Retina (tissue), 1 donor: ENCODE measurements at regions not wholly inside any gene's neighbourhood (a gene's known extent, or its start where the extent isn't known, plus 50 kb on each side); places are given as distances from the start of the nearest gene placed in this dataset.
"Not testable (repeated sequence)": the region's sequence is repeated elsewhere in the genome, so short reads cannot be mapped to it uniquely, and the experiment has no call there.

Source experiments
- DNase-seq: peaks from one replicate; pipeline ENCODE4 v3.0.0-alpha.2; 2016

DNA sequence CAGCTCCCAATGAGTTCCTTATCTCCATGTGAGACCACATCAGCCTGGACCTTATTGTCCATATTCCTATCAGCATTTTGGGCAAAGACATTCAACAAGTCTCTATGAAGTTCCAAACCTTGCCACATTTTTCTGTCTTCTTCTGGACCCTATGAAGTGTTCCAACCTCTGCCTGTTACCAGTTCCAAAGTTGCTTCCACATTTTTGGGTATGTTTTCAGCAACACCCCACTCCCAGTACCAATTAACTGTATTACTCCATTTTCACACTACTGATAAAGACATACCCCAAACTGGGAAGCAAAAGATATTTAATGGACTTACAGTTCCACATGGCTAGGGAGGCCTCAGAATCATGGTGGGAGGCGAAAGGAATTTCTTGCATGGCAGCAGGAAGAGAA, 548.5 kb downstream of the CHSY3 start:
- no peak for DNase-seq

DNA sequence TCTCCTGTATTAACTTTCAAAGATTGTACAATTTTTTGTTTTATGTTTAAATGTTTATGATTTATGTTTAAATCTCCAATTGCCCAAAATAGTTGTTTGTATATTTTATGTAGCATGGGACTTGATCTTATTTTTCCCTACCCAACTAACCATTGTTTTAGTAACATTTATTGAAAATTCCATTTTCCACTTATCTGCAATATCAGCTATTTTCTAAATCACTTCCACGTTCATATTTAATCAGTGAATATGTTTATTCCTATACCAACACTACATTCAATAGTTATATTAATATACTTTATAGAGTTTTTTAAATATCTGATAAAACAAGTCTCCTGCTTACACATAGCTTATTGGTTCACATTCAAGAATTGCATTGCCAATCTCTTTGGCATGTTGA, 532.2 kb downstream of the CHSY3 start:
- no peak for DNase-seq

DNA sequence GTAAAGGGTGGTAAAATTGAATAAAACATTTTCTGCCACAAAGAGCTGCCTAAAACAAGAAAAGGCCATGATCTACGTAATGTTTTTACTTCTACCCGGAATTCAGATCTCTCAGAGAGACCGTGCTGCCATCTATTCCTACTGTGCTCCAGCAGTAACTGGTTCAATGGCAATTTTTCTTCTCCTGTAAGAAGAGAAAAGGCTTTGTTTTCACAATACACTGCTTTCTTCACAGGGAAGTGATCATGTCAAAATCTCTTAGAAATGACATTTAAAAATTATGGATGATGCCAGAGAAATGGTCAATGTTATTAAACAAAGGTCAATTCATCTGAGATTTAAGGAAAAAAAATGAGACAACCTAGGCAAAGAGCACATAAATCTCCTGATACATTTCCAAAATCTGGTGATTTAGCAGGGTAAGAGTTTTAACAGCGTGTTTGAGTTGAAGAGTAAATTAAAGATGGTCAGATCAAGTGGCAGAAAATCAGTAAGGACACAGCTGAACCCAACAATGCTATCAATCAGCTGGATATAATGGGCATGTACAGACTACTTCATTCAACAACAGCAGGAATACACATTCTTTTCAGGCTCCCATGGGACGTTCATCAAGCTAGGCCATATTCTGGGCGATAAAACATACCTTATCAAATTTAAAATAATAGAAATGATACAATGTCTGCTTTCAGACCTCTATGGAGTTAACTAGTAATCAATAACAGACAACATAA, 523.1 kb downstream of the CHSY3 start:
- DNase-seq: peak; percentile 18

- no peak for DNase-seq
Observed at GRCh38 chr5:130425424-130425823, 521.2 kb downstream of the CHSY3 start.

- peak; percentile 38 for DNase-seq
Observed at GRCh38 chr5:130424341-130424740, 520.1 kb downstream of the CHSY3 start.

DNA sequence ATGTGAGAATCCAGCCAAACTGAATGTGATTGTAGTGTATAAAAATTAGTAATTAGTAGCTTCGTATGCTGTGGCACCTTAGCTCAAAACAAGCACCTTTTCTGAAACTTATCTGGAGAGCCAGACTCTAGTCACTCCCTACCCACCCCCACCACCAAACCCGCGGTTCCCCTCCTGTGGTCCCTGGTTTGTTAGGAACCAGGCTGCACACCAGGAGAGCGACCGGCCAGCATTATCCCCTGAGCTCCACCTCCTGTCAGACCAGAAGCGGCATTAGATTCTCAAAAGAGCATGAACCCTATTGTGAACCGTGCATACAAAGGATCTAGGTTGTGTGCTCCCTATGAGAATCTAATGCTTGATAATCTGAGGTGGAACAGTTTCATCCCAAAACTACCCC, 498.6 kb downstream of the CHSY3 start:
- no peak for DNase-seq

DNA sequence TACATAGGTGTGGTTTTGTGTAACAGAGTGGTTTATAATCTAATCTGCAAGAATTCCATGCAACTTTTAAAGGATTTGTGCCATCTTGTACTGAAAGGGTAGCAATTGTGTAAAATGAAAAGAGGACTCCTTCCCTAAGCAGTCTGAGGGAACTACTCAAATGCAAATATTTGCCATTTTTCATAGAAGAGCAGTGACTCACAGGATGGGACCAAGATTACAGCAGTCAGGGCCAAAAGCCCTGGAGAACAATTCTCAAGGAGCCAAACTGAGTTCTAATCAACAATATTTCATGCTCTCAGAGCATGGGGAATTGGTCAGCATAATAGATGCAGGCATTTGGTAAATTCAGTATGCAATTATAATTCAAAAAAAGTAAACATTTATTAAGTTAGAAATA, 495.8 kb downstream of the CHSY3 start:
- DNase-seq: no peak

DNA sequence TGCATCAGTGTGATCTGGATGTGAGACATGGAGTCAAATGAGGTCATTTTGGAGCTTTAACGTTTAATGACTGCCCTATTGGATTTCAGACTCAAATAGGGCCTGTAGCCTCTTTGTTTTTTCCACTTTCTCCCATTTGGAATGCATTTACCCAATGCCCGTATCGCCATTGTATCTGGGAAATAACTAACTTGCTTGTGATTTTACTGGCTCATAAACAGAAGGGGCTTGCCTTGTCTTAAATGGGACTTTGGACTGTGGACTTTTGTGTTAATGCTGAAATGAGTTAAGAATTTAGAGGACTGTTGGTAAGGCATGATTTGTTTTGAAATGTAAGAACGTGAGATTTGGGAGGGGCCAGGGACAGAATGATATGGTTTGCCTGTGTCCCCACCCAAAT, 494.6 kb downstream of the CHSY3 start:
- DNase-seq: no peak

- not testable (repeated sequence) for DNase-seq
Observed at GRCh38 chr5:130397727-130398126, 493.5 kb downstream of the CHSY3 start.

- DNase-seq: no peak
Observed at GRCh38 chr5:130397132-130397531, 492.9 kb downstream of the CHSY3 start.

DNA sequence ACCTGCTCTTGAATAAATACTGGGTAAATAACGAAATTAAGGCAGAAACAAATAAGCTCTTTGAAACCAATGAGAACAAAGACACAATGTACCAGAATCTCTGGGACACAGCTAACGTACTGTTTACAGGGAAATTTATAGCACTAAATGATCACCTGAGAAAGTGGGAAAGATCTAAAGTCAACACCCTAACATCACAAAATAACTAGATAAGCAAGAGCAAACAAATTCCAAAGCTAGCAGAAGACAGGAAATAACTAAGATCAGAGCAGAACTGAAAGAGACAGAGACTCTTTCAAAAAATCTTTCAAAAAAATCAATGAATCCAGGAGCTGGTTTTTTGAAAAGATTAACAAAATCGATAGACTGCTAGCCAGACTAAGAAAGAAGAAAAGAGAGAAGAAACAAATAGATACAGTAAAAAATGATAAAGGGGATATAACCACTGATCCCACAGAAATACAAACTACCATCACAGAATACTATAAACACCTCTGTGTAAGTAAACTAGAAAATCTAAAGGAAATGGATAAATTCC, 487.5 kb downstream of the CHSY3 start:
- DNase-seq: not testable (repeated sequence)

- no peak for DNase-seq
Observed at GRCh38 chr5:130386155-130386554, 481.9 kb downstream of the CHSY3 start.

- DNase-seq: no peak
Observed at GRCh38 chr5:130385656-130386055, 481.4 kb downstream of the CHSY3 start.

DNA sequence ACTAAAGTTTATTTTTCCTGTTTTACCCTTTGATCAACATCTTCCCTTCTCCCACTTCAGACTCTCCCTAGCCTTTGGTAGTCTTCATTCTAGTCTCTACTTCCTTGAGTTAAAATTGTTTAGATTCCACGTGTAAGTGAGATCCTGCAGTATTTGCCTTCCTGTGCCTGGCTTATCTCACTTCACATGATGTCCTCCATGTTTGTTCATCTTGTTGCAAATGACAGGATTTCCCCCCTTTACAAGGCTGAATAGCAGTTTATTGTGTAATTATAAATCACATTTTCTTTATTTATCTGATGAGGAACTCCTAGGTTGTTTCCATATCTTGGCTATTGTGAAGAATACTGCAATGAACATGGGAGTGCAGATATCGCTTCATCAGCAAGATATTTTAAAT, 461.7 kb downstream of the CHSY3 start:
- no peak for DNase-seq

- no peak for DNase-seq
Observed at GRCh38 chr5:130350131-130350530, 445.9 kb downstream of the CHSY3 start.

GRCh38 chr5:130337179-130337888, 433.1 kb downstream of the CHSY3 start:
- no peak for DNase-seq

- DNase-seq: no peak
Observed at GRCh38 chr5:130335117-130335516, 430.9 kb downstream of the CHSY3 start.

DNA sequence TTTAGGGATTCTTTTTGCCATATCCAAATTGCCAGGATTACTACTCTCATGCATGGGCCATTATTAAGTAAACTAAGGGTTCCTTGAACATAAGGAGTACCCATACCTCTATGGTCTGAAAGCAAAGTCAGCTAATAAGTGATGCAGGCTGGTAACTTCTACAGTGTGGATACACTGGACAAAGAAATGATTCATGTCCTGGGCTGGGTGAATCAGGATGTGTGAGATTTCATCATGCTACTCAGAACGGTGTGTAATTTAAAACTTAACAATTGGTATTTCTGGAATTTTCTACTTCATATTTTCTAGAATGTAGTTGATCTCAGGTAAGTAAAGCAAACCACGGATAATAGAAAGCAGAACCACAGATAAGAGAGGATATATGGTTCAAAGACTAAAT, 428.8 kb downstream of the CHSY3 start:
- DNase-seq: no peak

DNA sequence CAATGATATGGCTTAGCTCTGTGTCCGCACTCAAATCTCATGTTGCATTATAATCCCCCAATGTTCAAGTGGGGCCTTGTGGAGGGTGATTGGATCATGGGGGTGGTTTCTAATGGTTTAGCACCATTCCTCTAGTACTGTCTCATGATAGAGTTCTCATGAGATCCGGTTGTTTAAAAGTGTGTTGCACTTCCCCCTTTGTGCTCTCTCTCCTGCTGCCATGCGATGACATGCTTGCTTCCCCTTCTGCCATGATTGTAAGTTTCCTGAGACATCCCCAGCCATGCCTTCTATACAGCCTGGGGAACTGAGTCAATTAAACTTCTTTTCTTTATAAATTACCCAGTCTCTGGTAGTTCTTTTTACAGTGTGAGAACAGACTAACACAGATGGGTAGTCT, 427.1 kb downstream of the CHSY3 start:
- DNase-seq: no peak

- no peak for DNase-seq
Observed at GRCh38 chr5:130324953-130325671, 420.8 kb downstream of the CHSY3 start.

DNA sequence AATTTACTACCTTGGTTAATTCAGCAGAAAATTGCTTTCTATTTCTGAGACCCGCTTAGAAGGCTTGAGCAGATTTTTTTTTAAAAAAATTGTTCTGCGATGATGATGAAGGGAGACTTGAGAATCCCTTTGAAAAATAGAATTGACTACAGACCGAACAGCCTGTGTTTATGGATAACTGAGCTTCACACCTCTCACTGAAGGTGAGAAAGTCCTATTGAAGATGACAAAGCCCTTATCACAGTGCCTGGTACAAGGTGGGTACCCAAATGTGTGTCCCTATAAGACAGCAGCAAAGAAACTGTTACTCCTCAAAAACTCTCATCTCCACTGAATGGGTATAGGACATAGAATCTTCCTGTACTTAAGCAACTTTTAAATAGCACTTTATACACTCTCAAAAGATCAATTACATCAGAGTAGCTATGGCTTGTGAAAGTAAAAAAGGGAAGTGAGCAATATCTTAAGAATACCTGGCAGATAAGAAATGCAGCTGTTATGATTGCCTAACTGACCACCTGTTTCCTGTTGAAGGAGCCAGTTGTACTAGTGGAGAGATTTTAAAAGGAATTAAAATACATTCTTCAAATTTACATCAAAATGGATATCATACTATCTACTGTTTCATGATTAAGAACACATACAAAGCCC, 419.7 kb downstream of the CHSY3 start:
- DNase-seq: no peak

GRCh38 chr5:130321931-130322330, 417.7 kb downstream of the CHSY3 start:
- no peak for DNase-seq
